ENCODE measurements at regions not wholly inside any gene's neighbourhood (a gene's known extent, or its start where the extent isn't known, plus 50 kb on each side); places are given as distances from the start of the nearest gene placed in this dataset.

DNA sequence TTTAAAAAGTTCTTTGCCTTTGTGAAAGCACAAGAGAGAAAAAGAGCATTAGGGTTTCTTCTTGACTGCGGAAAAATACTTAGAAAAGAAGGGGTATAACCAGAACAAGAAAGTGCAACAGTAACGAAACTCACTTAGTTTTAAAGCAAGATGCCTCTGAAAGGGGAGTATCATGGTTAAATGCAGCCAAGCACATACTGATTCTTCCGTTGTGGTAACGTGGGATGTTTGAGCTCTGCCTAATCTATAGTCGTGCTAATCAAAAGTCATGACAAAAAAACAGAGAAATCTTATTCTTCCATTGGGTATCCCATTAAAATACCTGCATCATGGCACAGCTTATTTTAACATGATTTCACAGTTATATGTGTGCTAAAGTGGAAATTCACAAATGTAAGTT lies 187.8 kb upstream of the LRFN5 start:
- Mint-ChIP-seq H3K27ac (ENCODE audit: unreplicated experiment) (no peak overlapping the region), H3K4me1 (ENCODE audit: low read depth, unreplicated experiment) (no peaks in the 10 kb centered on the region), H3K36me3 (ENCODE audit: unreplicated experiment) (no peaks in the 10 kb centered on the region), H3K9me3 (ENCODE audit: unreplicated experiment) (no peaks in the 10 kb centered on the region), H3K4me3 (ENCODE audit: unreplicated experiment) (no peak overlapping the region), H3K27me3 (ENCODE audit: unreplicated experiment) (no peaks in the 10 kb centered on the region)
- TF ChIP-seq, protein P1, sequence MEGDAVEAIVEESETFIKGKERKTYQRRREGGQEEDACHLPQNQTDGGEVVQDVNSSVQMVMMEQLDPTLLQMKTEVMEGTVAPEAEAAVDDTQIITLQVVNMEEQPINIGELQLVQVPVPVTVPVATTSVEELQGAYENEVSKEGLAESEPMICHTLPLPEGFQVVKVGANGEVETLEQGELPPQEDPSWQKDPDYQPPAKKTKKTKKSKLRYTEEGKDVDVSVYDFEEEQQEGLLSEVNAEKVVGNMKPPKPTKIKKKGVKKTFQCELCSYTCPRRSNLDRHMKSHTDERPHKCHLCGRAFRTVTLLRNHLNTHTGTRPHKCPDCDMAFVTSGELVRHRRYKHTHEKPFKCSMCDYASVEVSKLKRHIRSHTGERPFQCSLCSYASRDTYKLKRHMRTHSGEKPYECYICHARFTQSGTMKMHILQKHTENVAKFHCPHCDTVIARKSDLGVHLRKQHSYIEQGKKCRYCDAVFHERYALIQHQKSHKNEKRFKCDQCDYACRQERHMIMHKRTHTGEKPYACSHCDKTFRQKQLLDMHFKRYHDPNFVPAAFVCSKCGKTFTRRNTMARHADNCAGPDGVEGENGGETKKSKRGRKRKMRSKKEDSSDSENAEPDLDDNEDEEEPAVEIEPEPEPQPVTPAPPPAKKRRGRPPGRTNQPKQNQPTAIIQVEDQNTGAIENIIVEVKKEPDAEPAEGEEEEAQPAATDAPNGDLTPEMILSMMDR (IDR thresholded peaks at IDR 0.05; ENCODE audit: partially characterized antibody, unreplicated experiment), result no peak
- DNase-seq, result no peak

DNA sequence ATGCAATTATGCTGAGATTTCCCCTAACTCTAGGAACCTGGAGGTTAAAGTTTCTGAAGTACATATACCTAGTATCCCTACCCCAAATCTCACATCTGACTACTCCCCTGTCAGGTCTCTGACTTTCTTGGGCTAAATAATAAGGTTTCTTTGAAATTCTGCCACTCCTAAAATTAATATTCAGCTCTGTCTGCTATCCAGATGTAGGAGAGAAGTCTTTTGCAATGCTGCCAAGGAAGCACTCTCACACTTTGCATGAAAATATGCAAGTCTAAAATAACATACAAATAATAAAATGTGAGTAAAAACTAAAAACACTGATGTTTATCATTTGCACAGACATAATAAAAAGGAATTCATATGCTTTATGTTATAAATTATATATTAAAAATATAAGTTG lies 196.9 kb upstream of the LRFN5 start:
- TF ChIP-seq, protein P1 (IDR thresholded peaks at IDR 0.05; ENCODE audit: partially characterized antibody, unreplicated experiment), result no peak
- no peaks in the 10 kb centered on the region for H3K4me1 Mint-ChIP-seq (ENCODE audit: low read depth, unreplicated experiment)
- H3K36me3 Mint-ChIP-seq (ENCODE audit: unreplicated experiment), result no peaks in the 10 kb centered on the region
- no peaks in the 10 kb centered on the region for H3K9me3 Mint-ChIP-seq (ENCODE audit: unreplicated experiment)
- H3K27me3 Mint-ChIP-seq (ENCODE audit: unreplicated experiment), result no peaks in the 10 kb centered on the region
- H3K4me3 Mint-ChIP-seq (ENCODE audit: unreplicated experiment), result no peak overlapping the region
- H3K27ac Mint-ChIP-seq (ENCODE audit: unreplicated experiment), result no peak overlapping the region
- DNase-seq, result no peak

DNA sequence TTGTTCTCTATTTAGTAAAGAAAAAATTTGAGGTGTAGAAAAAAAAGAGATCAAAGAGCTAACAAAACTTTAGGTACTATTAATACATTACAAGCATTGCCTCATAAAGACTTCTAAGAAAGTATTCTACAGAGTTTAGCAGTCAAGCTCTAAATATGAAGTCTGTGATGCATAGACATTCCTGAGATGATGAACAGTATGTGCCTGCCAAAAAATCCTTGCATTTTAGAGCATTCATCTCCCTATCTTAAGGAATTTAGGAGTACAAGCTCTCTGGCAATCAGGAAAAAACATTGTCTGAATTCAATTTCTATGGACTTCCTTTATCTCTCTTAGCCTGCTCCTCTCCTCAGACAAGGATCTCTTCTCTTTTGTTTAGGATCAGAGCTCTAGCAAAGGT lies 202.6 kb upstream of the LRFN5 start:
- Mint-ChIP-seq H3K4me1 (ENCODE audit: low read depth, unreplicated experiment) (no peaks in the 10 kb centered on the region), H3K27ac (ENCODE audit: unreplicated experiment) (no peak overlapping the region), H3K36me3 (ENCODE audit: unreplicated experiment) (no peaks in the 10 kb centered on the region), H3K27me3 (ENCODE audit: unreplicated experiment) (no peaks in the 10 kb centered on the region), H3K9me3 (ENCODE audit: unreplicated experiment) (no peaks in the 10 kb centered on the region), H3K4me3 (ENCODE audit: unreplicated experiment) (no peak overlapping the region)
- no peak for DNase-seq
- TF ChIP-seq, protein P1 (IDR thresholded peaks at IDR 0.05; ENCODE audit: partially characterized antibody, unreplicated experiment), result no peak

DNA sequence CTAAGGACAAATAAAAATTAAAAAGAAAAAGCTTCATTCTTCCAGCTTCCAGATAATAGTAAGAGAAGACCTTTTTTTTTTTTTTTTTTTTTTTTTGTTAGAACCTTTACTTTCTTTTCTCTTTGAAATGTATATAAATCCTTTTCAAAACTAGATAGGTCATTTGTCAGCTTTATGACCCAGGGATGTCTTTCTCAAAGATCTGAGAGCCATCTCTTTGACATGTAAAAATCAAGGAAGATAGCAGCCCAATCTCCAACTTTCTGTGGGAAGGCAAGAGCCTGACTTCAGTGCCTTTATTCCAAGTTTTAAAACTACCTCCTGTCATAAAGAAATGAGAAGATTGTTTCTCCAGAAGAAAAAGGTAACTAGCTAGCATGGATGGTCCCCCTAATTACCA lies 203.3 kb upstream of the LRFN5 start:
- no peaks in the 10 kb centered on the region for H3K9me3 Mint-ChIP-seq (ENCODE audit: unreplicated experiment)
- TF ChIP-seq, protein P1 (IDR thresholded peaks at IDR 0.05; ENCODE audit: partially characterized antibody, unreplicated experiment), result no peak
- H3K36me3 Mint-ChIP-seq (ENCODE audit: unreplicated experiment), result no peaks in the 10 kb centered on the region
- no peak overlapping the region for H3K4me3 Mint-ChIP-seq (ENCODE audit: unreplicated experiment)
- H3K27ac Mint-ChIP-seq (ENCODE audit: unreplicated experiment), result no peak overlapping the region
- H3K4me1 Mint-ChIP-seq (ENCODE audit: low read depth, unreplicated experiment), result no peaks in the 10 kb centered on the region
- no peak for DNase-seq
- H3K27me3 Mint-ChIP-seq (ENCODE audit: unreplicated experiment), result no peaks in the 10 kb centered on the region

DNA sequence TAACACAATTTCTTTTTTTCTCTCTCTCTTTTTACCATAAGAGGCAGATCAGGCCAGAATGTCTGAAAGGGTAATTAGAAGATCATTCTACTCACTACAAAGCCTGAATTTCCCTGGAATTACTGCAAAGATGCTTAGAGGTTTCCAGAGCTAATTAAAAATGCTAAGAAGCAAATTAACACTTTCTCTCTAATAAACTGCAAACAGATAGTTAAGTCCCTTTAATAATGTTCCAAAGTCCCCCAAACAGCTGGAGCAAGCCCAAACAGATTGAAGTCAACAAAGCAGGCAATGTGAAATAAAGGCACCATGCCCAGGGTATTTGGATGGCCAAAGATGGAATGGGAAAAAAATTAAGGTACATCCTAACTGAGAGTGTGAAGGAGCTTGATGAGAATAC lies 208.8 kb upstream of the LRFN5 start:
- Mint-ChIP-seq H3K4me3 (ENCODE audit: unreplicated experiment) (no peak overlapping the region), H3K27ac (ENCODE audit: unreplicated experiment) (no peak overlapping the region)

More for the DNA sequence above, 208.8 kb upstream of the LRFN5 start:
- no peaks in the 10 kb centered on the region for H3K27me3 Mint-ChIP-seq (ENCODE audit: unreplicated experiment)
- TF ChIP-seq, protein P1 (IDR thresholded peaks at IDR 0.05; ENCODE audit: partially characterized antibody, unreplicated experiment), result no peak
- H3K36me3 Mint-ChIP-seq (ENCODE audit: unreplicated experiment), result no peaks in the 10 kb centered on the region
- H3K4me1 Mint-ChIP-seq (ENCODE audit: low read depth, unreplicated experiment), result no peaks in the 10 kb centered on the region
- no peak for DNase-seq
- no peaks in the 10 kb centered on the region for H3K9me3 Mint-ChIP-seq (ENCODE audit: unreplicated experiment)

Data from glutamatergic neuron (in vitro differentiated cells).